Progenitor cell of endocrine pancreas (in vitro differentiated cells): ENCODE measurements at regions not wholly inside any gene's neighbourhood (a gene's known extent, or its start where the extent isn't known, plus 50 kb on each side); places are given as distances from the start of the nearest gene placed in this dataset.

Source experiments
- DNase-seq: peaks from one replicate; pipeline ENCODE4 v3.0.0; 2021; ENCODE audit warnings: low spot score; ENCODE audit not compliant: unreplicated experiment
- H3K27ac Mint-ChIP-seq: 2 replicates; pipeline ENCODE4 v1.8.0; 2021; ENCODE audit warnings: mild to moderate bottlenecking, moderate library complexity, mixed read lengths
- H3K27me3 Mint-ChIP-seq: 2 replicates; pipeline ENCODE4 v1.8.0; 2021; ENCODE audit warnings: mixed read lengths
- H3K36me3 Mint-ChIP-seq: 2 replicates; pipeline ENCODE4 v1.8.0; 2022; ENCODE audit warnings: mixed read lengths; ENCODE audit not compliant: insufficient read depth
- H3K4me1 Mint-ChIP-seq: 2 replicates; pipeline ENCODE4 v1.8.0; 2021; ENCODE audit warnings: low read depth, mixed read lengths
- H3K4me3 Mint-ChIP-seq: 2 replicates; pipeline ENCODE4 v1.8.0; 2021; ENCODE audit warnings: low read depth, mild to moderate bottlenecking, moderate library complexity, mixed read lengths
- H3K9me3 Mint-ChIP-seq: 2 replicates; pipeline ENCODE4 v1.8.0; 2021; ENCODE audit warnings: low read depth, mixed read lengths
- TF ChIP-seq, protein P1 (sequence below): fragments of 200-600 bp; sonication (generic); IDR thresholded peaks from one replicate; pipeline ENCODE4 v1.5.0; 2021; ENCODE audit warnings: antibody characterized with exemption, mild to moderate bottlenecking; ENCODE audit not compliant: unreplicated experiment

DNA sequence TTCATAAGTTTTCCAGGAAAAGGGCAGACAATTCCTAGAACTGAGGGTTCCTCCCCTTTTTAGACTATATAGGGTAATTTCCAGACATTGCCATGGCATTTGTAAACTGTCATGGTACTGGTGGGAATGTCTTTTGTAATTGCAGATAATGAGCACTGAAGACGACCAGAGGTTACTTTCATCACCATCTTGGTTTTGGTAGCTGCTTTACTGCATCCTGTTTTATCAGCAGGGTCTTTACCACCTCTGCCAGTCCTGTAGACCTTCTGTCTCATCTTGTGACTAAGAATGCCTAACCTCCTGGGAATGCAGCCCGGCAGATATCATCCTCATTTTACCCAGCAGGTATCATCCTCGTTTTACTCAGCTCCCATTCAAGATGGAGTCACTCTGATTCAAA, 583.9 kb upstream of the KLHL29 start:
- DNase-seq = no peak
- peaks cover 16% of the 10 kb centered on the region for H3K9me3 Mint-ChIP-seq
- no peaks in the 10 kb centered on the region for H3K27me3 Mint-ChIP-seq
- TF ChIP-seq, protein P1, sequence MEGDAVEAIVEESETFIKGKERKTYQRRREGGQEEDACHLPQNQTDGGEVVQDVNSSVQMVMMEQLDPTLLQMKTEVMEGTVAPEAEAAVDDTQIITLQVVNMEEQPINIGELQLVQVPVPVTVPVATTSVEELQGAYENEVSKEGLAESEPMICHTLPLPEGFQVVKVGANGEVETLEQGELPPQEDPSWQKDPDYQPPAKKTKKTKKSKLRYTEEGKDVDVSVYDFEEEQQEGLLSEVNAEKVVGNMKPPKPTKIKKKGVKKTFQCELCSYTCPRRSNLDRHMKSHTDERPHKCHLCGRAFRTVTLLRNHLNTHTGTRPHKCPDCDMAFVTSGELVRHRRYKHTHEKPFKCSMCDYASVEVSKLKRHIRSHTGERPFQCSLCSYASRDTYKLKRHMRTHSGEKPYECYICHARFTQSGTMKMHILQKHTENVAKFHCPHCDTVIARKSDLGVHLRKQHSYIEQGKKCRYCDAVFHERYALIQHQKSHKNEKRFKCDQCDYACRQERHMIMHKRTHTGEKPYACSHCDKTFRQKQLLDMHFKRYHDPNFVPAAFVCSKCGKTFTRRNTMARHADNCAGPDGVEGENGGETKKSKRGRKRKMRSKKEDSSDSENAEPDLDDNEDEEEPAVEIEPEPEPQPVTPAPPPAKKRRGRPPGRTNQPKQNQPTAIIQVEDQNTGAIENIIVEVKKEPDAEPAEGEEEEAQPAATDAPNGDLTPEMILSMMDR = no peak
- H3K4me3 Mint-ChIP-seq = no peak overlapping the region
- H3K27ac Mint-ChIP-seq = no peak overlapping the region
- peaks cover 2% of the 10 kb centered on the region for H3K36me3 Mint-ChIP-seq
- H3K4me1 Mint-ChIP-seq = no peaks in the 10 kb centered on the region

DNA sequence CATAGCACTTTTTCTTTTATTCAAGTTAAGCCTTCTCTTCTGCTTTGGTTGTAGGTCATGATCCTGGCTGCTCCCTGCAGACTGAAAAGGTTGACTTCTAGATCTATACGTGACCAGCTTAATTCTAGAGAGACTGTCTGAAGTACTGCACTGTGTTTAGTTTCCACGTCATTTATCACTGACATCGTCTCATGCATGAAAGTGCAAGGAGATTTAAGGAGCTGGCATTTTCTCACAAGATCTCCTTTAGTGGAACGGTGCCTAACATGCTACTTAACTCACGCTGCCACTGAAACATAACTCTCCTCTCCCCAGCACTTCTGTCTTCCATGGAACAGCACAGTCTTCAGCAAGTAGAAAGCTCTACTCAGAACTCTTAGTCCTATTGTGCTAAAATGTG, 583.0 kb upstream of the KLHL29 start:
- Mint-ChIP-seq H3K4me3 (no peak overlapping the region), H3K27me3 (no peaks in the 10 kb centered on the region), H3K27ac (no peak overlapping the region), H3K36me3 (peaks cover 5% of the 10 kb centered on the region), H3K9me3 (peaks cover 23% of the 10 kb centered on the region), H3K4me1 (no peaks in the 10 kb centered on the region)
- TF ChIP-seq, protein P1 = no peak
- DNase-seq = no peak

DNA sequence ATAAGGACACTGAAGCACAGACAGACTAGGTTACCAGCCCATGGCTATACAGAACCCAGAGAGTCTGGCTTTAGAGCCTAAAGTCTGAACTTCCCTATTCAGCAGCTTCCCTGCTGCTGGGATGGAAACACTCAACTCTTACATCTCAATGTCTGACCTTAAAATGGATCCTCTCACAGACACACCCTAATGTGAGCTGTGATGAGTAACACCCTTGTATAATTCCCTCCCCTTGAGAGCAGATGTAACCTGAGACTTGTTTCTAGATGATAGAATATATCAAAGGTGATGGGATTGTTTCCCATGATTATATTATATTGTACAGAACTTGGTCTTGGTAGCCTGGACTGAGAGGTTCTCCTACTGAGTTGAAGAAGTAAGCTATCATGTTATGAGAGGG, 577.1 kb upstream of the KLHL29 start:
- no peak overlapping the region for H3K27ac Mint-ChIP-seq
- H3K4me1 Mint-ChIP-seq = peaks cover 5% of the 10 kb centered on the region
- H3K4me3 Mint-ChIP-seq = no peak overlapping the region
- peaks cover 5% of the 10 kb centered on the region for H3K36me3 Mint-ChIP-seq
- DNase-seq = no peak
- H3K27me3 Mint-ChIP-seq = no peaks in the 10 kb centered on the region
- TF ChIP-seq, protein P1 = no peak
- H3K9me3 Mint-ChIP-seq = peaks cover 24% of the 10 kb centered on the region

DNA sequence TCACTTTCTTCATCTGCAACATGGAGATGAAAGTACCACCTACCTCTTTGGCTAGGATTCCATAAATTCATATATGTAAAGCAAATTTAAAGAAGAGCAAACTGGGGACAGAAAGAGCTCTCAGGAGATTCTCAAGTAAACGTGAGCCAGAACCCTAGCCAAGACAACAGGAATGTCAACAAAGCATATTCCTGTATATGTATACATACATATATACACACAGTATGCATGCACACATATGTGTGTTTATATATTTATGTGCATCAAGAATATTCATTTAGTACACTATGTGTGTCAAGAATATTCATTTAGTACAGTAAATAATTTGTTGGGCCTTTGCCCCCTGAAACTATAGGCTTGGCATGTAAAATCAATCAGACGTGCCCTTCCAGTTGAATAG, 574.4 kb upstream of the KLHL29 start:
- peaks cover 10% of the 10 kb centered on the region for H3K9me3 Mint-ChIP-seq

DNA sequence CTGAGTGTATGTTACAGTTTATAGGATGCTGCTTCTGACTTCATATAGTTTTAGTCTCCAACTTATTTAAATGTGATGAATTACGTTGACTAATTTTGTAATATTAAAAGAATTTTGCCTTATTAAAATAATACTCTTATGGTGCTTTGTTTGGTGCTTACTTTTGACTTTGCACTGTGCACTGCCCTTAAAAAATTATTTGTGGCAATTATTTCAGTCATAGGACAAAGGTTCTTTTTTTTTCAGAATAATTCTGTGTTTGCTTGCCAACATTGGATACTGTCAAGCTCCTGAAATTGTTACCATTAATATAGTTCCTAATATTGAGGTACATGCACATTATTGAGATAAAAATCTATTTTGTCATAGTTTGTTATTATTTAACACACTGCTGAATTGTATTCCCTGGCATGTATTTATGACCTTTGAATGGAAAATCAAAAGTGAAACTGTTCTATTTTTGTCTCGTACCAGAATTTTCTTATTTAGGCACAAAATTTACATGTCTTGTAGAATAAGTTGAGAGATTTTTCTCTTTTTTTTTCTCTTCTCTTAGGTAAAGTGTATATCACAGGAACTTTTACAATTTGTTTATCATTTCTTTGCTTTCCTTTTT, 572.8 kb upstream of the KLHL29 start:
- H3K27ac Mint-ChIP-seq = no peak overlapping the region
- H3K4me3 Mint-ChIP-seq = no peak overlapping the region
- TF ChIP-seq, protein P1 = no peak
- H3K27me3 Mint-ChIP-seq = no peaks in the 10 kb centered on the region
- H3K4me1 Mint-ChIP-seq = peaks cover 10% of the 10 kb centered on the region
- DNase-seq = no peak
- H3K9me3 Mint-ChIP-seq = no peaks in the 10 kb centered on the region
- no peaks in the 10 kb centered on the region for H3K36me3 Mint-ChIP-seq

More for the DNA sequence above, 574.4 kb upstream of the KLHL29 start:
- Mint-ChIP-seq H3K4me1 (peaks cover 5% of the 10 kb centered on the region), H3K27ac (no peak overlapping the region), H3K36me3 (peaks cover 3% of the 10 kb centered on the region), H3K27me3 (no peaks in the 10 kb centered on the region), H3K4me3 (no peak overlapping the region)
- DNase-seq = no peak
- TF ChIP-seq, protein P1 = no peak
